Neutrophil (primary cell): ENCODE measurements at regions not wholly inside any gene's neighbourhood (a gene's known extent, or its start where the extent isn't known, plus 50 kb on each side); places are given as distances from the start of the nearest gene placed in this dataset.

Source experiments
- H3K27ac ChIP-seq: fragments of 200-600 bp; sonication (generic); 2 replicates; pipeline ENCODE4 v1.5.1; 2016; ENCODE audit warnings: mild to moderate bottlenecking, moderate library complexity
- H3K27me3 ChIP-seq: fragments of 200-600 bp; sonication (generic); 2 replicates; pipeline ENCODE4 v1.6.0; 2016; ENCODE audit warnings: mild to moderate bottlenecking
- H3K36me3 ChIP-seq: fragments of 200-600 bp; sonication (generic); 2 replicates; pipeline ENCODE4 v1.5.1; 2017
- H3K4me1 ChIP-seq, 2 experiments: fragments of 200-600 bp in 1 of 2; sonication (generic) in 1 of 2; 1 replicate in 1 of 2; 2 replicates in 1 of 2; pipeline versions ENCODE4 v1.5.1 to v1.6.1; 2013 to 2016; ENCODE audit warnings: low read depth in 1 of 2, low read length in 1 of 2, mild to moderate bottlenecking in 1 of 2, moderate library complexity in 1 of 2; ENCODE audit not compliant: control insufficient read depth in 1 of 2, insufficient read depth in 1 of 2
- H3K4me3 ChIP-seq, 2 experiments: fragments of 200-600 bp in 1 of 2; sonication (generic) in 1 of 2; 1 replicate in 1 of 2; 2 replicates in 1 of 2; pipeline ENCODE4 v1.5.1; 2013 to 2016; ENCODE audit warnings: low read depth in 1 of 2, low read length in 1 of 2, mild to moderate bottlenecking in 1 of 2, moderate library complexity in 1 of 2
- H3K9me3 ChIP-seq: fragments of 200-600 bp; sonication (generic); 2 replicates; pipeline ENCODE4 v1.5.1; 2016
- CTCF ChIP-seq: fragments of 200-600 bp; sonication (generic); IDR thresholded peaks from 2 replicates; pipeline ENCODE4 v1.5.1; 2016; ENCODE audit warnings: antibody characterized with exemption

- TF ChIP-seq CTCF: no peak
- no peak overlapping the region for H3K4me3 ChIP-seq
- no peaks in the 10 kb centered on the region for H3K27me3 ChIP-seq
- no peaks in the 10 kb centered on the region for H3K36me3 ChIP-seq
- no peaks in the 10 kb centered on the region for H3K9me3 ChIP-seq
- H3K4me1 ChIP-seq: no peaks in the 10 kb centered on the region
- H3K27ac ChIP-seq: no peak overlapping the region
Measured at GRCh38 chr3:74039105-74039504, 414.4 kb upstream of the PDZRN3 start.

GRCh38 chr3:74036568-74036967 lies 411.8 kb upstream of the PDZRN3 start:
- TF ChIP-seq CTCF: no peak
- Histone ChIP-seq H3K4me3 (no peak overlapping the region), H3K9me3 (no peaks in the 10 kb centered on the region), H3K4me1 (no peaks in the 10 kb centered on the region), H3K36me3 (no peaks in the 10 kb centered on the region), H3K27me3 (no peaks in the 10 kb centered on the region), H3K27ac (no peak overlapping the region)

- Histone ChIP-seq H3K4me3 (no peak overlapping the region), H3K4me1 (no peaks in the 10 kb centered on the region), H3K9me3 (no peaks in the 10 kb centered on the region), H3K36me3 (no peaks in the 10 kb centered on the region), H3K27me3 (no peaks in the 10 kb centered on the region), H3K27ac (no peak overlapping the region)
- TF ChIP-seq CTCF: no peak
Measured at GRCh38 chr3:74036102-74036501, 411.4 kb upstream of the PDZRN3 start.

GRCh38 chr3:74033806-74034205 lies 409.1 kb upstream of the PDZRN3 start:
- H3K36me3 ChIP-seq: no peaks in the 10 kb centered on the region
- H3K4me3 ChIP-seq: no peak overlapping the region
- TF ChIP-seq CTCF: no peak
- no peaks in the 10 kb centered on the region for H3K4me1 ChIP-seq
- H3K27ac ChIP-seq: no peak overlapping the region
- no peaks in the 10 kb centered on the region for H3K27me3 ChIP-seq
- H3K9me3 ChIP-seq: no peaks in the 10 kb centered on the region

GRCh38 chr3:74033381-74033780 lies 408.6 kb upstream of the PDZRN3 start:
- H3K4me1 ChIP-seq: no peaks in the 10 kb centered on the region
- H3K9me3 ChIP-seq: no peaks in the 10 kb centered on the region
- no peak overlapping the region for H3K4me3 ChIP-seq
- H3K27me3 ChIP-seq: no peaks in the 10 kb centered on the region
- no peaks in the 10 kb centered on the region for H3K36me3 ChIP-seq
- no peak overlapping the region for H3K27ac ChIP-seq
- TF ChIP-seq CTCF: no peak

- Histone ChIP-seq H3K27me3 (no peaks in the 10 kb centered on the region), H3K9me3 (no peaks in the 10 kb centered on the region), H3K36me3 (no peaks in the 10 kb centered on the region), H3K4me1 (no peaks in the 10 kb centered on the region), H3K4me3 (no peak overlapping the region), H3K27ac (no peak overlapping the region)
- TF ChIP-seq CTCF: no peak
Measured at GRCh38 chr3:74027121-74027520, 402.4 kb upstream of the PDZRN3 start.
